NT2/D1 (cell line): ENCODE measurements at regions not wholly inside any gene's neighbourhood (a gene's known extent, or its start where the extent isn't known, plus 50 kb on each side); places are given as distances from the start of the nearest gene placed in this dataset.

ENCODE experiments used
- SUZ12 ChIP-seq: IDR thresholded peaks from 2 replicates; pipeline ENCODE4 v1.6.1; 2011; ENCODE audit not compliant: insufficient read length, insufficient read depth; ENCODE audit errors: extremely low read depth
- YY1 ChIP-seq: IDR thresholded peaks from 2 replicates; pipeline ENCODE4 v1.6.1; 2011; ENCODE audit not compliant: insufficient read length, insufficient read depth

DNA sequence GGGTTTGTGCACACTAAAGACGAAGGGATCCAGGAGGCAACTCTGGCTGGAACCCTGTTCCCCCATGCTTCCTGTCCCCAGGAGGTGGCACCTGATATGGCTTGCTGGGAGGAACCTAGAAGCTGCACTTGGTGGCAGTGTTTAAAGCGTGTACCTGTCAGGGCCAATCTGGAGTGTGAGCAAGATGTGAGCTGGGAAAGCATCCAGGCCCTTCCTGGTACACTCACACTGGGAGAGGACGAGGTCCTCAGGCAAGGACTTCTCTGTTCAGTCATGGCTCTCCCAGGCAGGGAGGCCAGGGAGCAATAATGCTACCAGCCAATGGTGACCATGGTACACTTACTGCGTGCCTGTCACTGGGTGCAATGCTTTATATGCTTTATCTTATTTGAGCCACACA is 130.7 kb upstream of the NECTIN1 start:
- TF ChIP-seq YY1 (no peak), SUZ12 (no peak)
